ENCODE measurements at regions not wholly inside any gene's neighbourhood (a gene's known extent, or its start where the extent isn't known, plus 50 kb on each side); places are given as distances from the start of the nearest gene placed in this dataset.

DNA sequence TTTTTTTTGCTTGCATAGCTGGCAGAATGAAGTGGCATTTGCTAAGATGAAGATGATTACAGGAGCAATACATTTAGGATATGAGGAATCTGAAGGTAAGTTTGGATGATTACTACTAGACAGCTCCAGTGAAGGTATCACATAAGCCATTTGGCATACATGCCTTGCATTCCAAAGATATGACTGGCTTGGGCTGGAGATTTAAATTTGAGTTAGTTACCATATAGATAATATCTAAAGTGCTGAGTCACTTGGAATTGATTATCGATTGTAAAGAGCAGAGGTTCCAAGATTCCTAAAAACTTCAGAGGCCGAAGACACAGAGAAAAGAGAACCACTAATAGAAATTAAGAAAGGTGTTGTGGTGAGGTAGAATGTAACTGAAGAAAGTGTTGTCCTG is 1026.4 kb downstream of the DSC3 start:
- no peaks in the 10 kb centered on the region for H3K4me1 ChIP-seq (ENCODE audit: insufficient read depth, low read length)
- Mint-ChIP-seq H3K36me3 (ENCODE audit: insufficient read depth in 1 of 3, low read depth in 3 of 3) (no peaks in the 10 kb centered on the region), H3K4me1 (peaks cover 0 to 12% of the 10 kb centered on the region in 2 experiments; a peak in 2 of 4 replicates), H3K9me3 (no peaks in the 10 kb centered on the region), H3K27ac (peak overlapping the region in 1 of 3 experiments; percentile 21; a peak in 1 of 7 replicates), H3K4me3 (no peak overlapping the region), H3K27me3 (ENCODE audit: low read depth) (no peaks in the 10 kb centered on the region)
- H4K20me1 ChIP-seq (ENCODE audit: control insufficient read depth, insufficient read depth, insufficient read length), result no peaks in the 10 kb centered on the region
- no peak overlapping the region for H2BK12ac ChIP-seq (ENCODE audit: insufficient read length, low read depth, low read length)
- H3K9ac ChIP-seq (ENCODE audit: extremely low read depth, insufficient read length, low read length), result no peak overlapping the region
- H4K5ac ChIP-seq (ENCODE audit: insufficient read length, low read depth, low read length), result no peak overlapping the region
- no peaks in the 10 kb centered on the region for H3K79me2 ChIP-seq (ENCODE audit: insufficient read depth, low read length)
- H4K91ac ChIP-seq (ENCODE audit: insufficient read length, low read depth, low read length), result no peak overlapping the region
- H2AK5ac ChIP-seq (ENCODE audit: insufficient read length, low read length), result no peak overlapping the region
- H3K14ac ChIP-seq (ENCODE audit: insufficient read depth, low read length), result no peak overlapping the region
- no peak for TF ChIP-seq CTCF (conservative IDR thresholded peaks at IDR 0.05)
- no peaks in the 10 kb centered on the region for H3K9me3 ChIP-seq (ENCODE audit: control insufficient read depth, low read depth, low read length)
- H3T11ph ChIP-seq (ENCODE audit: low read length), result no peak overlapping the region
- no peak overlapping the region for H2BK15ac ChIP-seq (ENCODE audit: low read depth, low read length)
- H3K4ac ChIP-seq (ENCODE audit: low read depth, low read length), result no peak overlapping the region
- H2BK120ac ChIP-seq (ENCODE audit: low read depth, low read length, poor library complexity, severe bottlenecking), result no peak overlapping the region
- no CpG with 5 or more reads among the region's 2 CpGs for WGBS (ENCODE audit: extremely low coverage, insufficient read length, low lambda C conversion rate)
- no peaks in the 10 kb centered on the region for H3K23me2 ChIP-seq (ENCODE audit: insufficient read length, low read depth, low read length, poor library complexity, severe bottlenecking)
- H3K79me1 ChIP-seq (ENCODE audit: insufficient read depth, low read depth, low read length, poor library complexity, severe bottlenecking), result no peaks in the 10 kb centered on the region
- no peak overlapping the region for H3K4me2 ChIP-seq (ENCODE audit: insufficient read depth, insufficient read length, low read length)
- H3K23ac ChIP-seq (ENCODE audit: insufficient read length, low read depth, low read length), result no peak overlapping the region
- no peak overlapping the region for H3K27ac ChIP-seq (ENCODE audit: insufficient read length, low read depth, low read length)
- H3K27me3 ChIP-seq (ENCODE audit: insufficient read depth, low read length), result no peaks in the 10 kb centered on the region
- no peak overlapping the region for H2BK5ac ChIP-seq (ENCODE audit: insufficient read length, low read length)
- H3K18ac ChIP-seq (ENCODE audit: insufficient read length, low read depth, low read length), result no peak overlapping the region
- DNase-seq, result no peak
- no peak overlapping the region for H3K56ac ChIP-seq (ENCODE audit: insufficient read length, low read depth, low read length)
- H2AFZ ChIP-seq (ENCODE audit: low read length), result no peak overlapping the region
- H2BK20ac ChIP-seq (ENCODE audit: low read depth, low read length, poor library complexity, severe bottlenecking), result no peak overlapping the region
- H4K8ac ChIP-seq (replicated peaks; ENCODE audit: insufficient read length, low read depth, low read length), result no peak overlapping the region
